Hepatocyte (in vitro differentiated cells): ENCODE measurements at regions not wholly inside any gene's neighbourhood (a gene's known extent, or its start where the extent isn't known, plus 50 kb on each side); places are given as distances from the start of the nearest gene placed in this dataset.

Experiments used
- DNase-seq: peaks from one replicate; pipeline ENCODE4 v3.0.0-alpha.2; 2016; ENCODE audit warnings: low spot score
- H2AFZ ChIP-seq: fragments of 200-600 bp; sonication (generic); 2 replicates; pipeline ENCODE4 v1.6.0; 2016; ENCODE audit warnings: antibody characterized with exemption, mild to moderate bottlenecking
- H3K27ac ChIP-seq: fragments of 200-600 bp; sonication (generic); 2 replicates; pipeline ENCODE4 v1.5.1; 2016; ENCODE audit warnings: mild to moderate bottlenecking
- H3K27me3 ChIP-seq: fragments of 200-600 bp; sonication (generic); 2 replicates; pipeline ENCODE4 v1.6.1; 2016
- H3K36me3 ChIP-seq: fragments of 200-600 bp; sonication (generic); replicated peaks from 2 replicates; pipeline ENCODE4 v1.5.1; 2016; ENCODE audit warnings: low read depth; ENCODE audit not compliant: insufficient read depth
- H3K4me1 ChIP-seq: fragments of 200-600 bp; sonication (generic); 2 replicates; pipeline ENCODE4 v1.5.1; 2016; ENCODE audit warnings: mild to moderate bottlenecking, moderate library complexity; ENCODE audit not compliant: insufficient read depth
- H3K4me2 ChIP-seq: fragments of 200-600 bp; sonication (generic); 2 replicates; pipeline ENCODE4 v1.6.0; 2016
- H3K4me3 ChIP-seq: fragments of 200-600 bp; sonication (generic); 2 replicates; pipeline ENCODE4 v1.5.1; 2016; ENCODE audit warnings: mild to moderate bottlenecking
- H3K79me2 ChIP-seq: fragments of 200-600 bp; sonication (generic); 2 replicates; pipeline ENCODE4 v1.6.0; 2017; ENCODE audit warnings: mild to moderate bottlenecking
- H3K9me2 ChIP-seq: fragments of 200-600 bp; sonication (generic); replicated peaks from 2 replicates; pipeline ENCODE4 v1.6.0; 2017; ENCODE audit warnings: mild to moderate bottlenecking; ENCODE audit not compliant: insufficient read depth
- H3K9me3 ChIP-seq: fragments of 200-600 bp; sonication (generic); 2 replicates; pipeline ENCODE4 v1.5.1; 2016; ENCODE audit warnings: low read depth, mild to moderate bottlenecking
- H4K20me1 ChIP-seq: fragments of 200-600 bp; sonication (generic); 2 replicates; pipeline ENCODE4 v1.6.0; 2016; ENCODE audit warnings: mild to moderate bottlenecking; ENCODE audit not compliant: insufficient read depth, poor library complexity, severe bottlenecking
- CTCF ChIP-seq: fragments of 200-600 bp; sonication (generic); IDR thresholded peaks from 2 replicates; pipeline ENCODE4 v1.5.1; 2016; ENCODE audit warnings: antibody characterized with exemption, mild to moderate bottlenecking; ENCODE audit not compliant: poor library complexity
- EZH2 ChIP-seq: fragments of 200-600 bp; sonication (generic); IDR thresholded peaks from 2 replicates; pipeline ENCODE4 v1.6.1; 2016; ENCODE audit warnings: antibody characterized with exemption, mild to moderate bottlenecking, borderline replicate concordance
- EZH2phosphoT487 ChIP-seq: fragments of 200-600 bp; sonication (generic); IDR thresholded peaks from one replicate; pipeline ENCODE4 v1.6.1; 2018; ENCODE audit warnings: antibody characterized with exemption, mild to moderate bottlenecking, low read depth, moderate library complexity; ENCODE audit not compliant: unreplicated experiment, severe bottlenecking
- WGBS: methylation state at CpG from one replicate; pipeline ENCODE4 v1.1.6; 2016; ENCODE audit warnings: low lambda C conversion rate; ENCODE audit errors: missing lambda C conversion rate; 5-methylcytosine and 5-hydroxymethylcytosine counted together

- Histone ChIP-seq H2AFZ (no peak overlapping the region), H3K9me3 (no peaks in the 10 kb centered on the region), H3K79me2 (no peaks in the 10 kb centered on the region), H3K4me1 (no peaks in the 10 kb centered on the region), H3K36me3 (no peaks in the 10 kb centered on the region), H3K27me3 (no peaks in the 10 kb centered on the region), H3K9me2 (no peaks in the 10 kb centered on the region), H3K27ac (no peak overlapping the region), H4K20me1 (no peaks in the 10 kb centered on the region), H3K4me2 (no peak overlapping the region), H3K4me3 (no peak overlapping the region)
- no peak for TF ChIP-seq EZH2phosphoT487
- no peak for TF ChIP-seq EZH2
- no peak for TF ChIP-seq CTCF
- no peak for DNase-seq
These were observed 1055.8 kb downstream of the SLC6A15 start for GRCh38 chr12:83856803-83857202.

DNA sequence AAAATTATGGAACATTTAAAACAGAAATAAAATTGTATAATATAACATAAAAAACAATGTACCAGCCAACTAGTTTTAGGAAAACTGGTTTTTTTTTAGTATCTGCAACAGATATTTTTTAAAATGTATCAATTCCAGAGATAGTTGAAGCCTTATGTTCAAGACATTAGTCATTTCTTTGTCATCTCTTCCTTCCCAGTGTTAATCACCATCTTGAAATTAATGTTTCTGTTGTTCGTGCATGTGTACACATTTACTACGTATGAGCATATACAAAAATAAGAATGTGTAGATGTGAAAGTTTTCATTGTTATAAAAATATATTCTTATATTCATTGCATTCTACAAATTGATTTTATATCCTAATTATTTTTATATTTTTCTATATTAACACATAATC, 1062.1 kb downstream of the SLC6A15 start:
- no peak for DNase-seq
- TF ChIP-seq EZH2 = no peak
- TF ChIP-seq CTCF = no peak
- no peak for TF ChIP-seq EZH2phosphoT487
- Histone ChIP-seq H3K27ac (no peak overlapping the region), H3K4me2 (no peak overlapping the region), H3K9me3 (no peaks in the 10 kb centered on the region), H3K4me1 (no peaks in the 10 kb centered on the region), H3K9me2 (no peaks in the 10 kb centered on the region), H2AFZ (no peak overlapping the region), H3K27me3 (no peaks in the 10 kb centered on the region), H4K20me1 (no peaks in the 10 kb centered on the region), H3K36me3 (no peaks in the 10 kb centered on the region), H3K79me2 (no peaks in the 10 kb centered on the region), H3K4me3 (no peak overlapping the region)
- 93% methylated on average over 2 of the region's 2 CpGs for WGBS

- no peaks in the 10 kb centered on the region for H4K20me1 ChIP-seq
- no peaks in the 10 kb centered on the region for H3K27me3 ChIP-seq
- H3K9me2 ChIP-seq = no peaks in the 10 kb centered on the region
- no peak overlapping the region for H2AFZ ChIP-seq
- WGBS = 88% methylated on average over 1 of the region's 1 CpG
- H3K4me3 ChIP-seq = no peak overlapping the region
- no peaks in the 10 kb centered on the region for H3K4me1 ChIP-seq
- no peaks in the 10 kb centered on the region for H3K36me3 ChIP-seq
- no peak overlapping the region for H3K27ac ChIP-seq
- no peaks in the 10 kb centered on the region for H3K9me3 ChIP-seq
- H3K79me2 ChIP-seq = no peaks in the 10 kb centered on the region
- DNase-seq = no peak
- TF ChIP-seq CTCF (no peak), EZH2 (no peak), EZH2phosphoT487 (no peak)
- no peak overlapping the region for H3K4me2 ChIP-seq
These were observed 1063.9 kb downstream of the SLC6A15 start for GRCh38 chr12:83848702-83849101.

GRCh38 chr12:83843541-83843940, 1069.1 kb downstream of the SLC6A15 start:
- Histone ChIP-seq H3K79me2 (no peaks in the 10 kb centered on the region), H3K9me2 (no peaks in the 10 kb centered on the region), H4K20me1 (no peaks in the 10 kb centered on the region), H3K9me3 (no peaks in the 10 kb centered on the region), H3K36me3 (no peaks in the 10 kb centered on the region), H2AFZ (no peak overlapping the region), H3K4me3 (no peak overlapping the region), H3K27me3 (no peaks in the 10 kb centered on the region), H3K4me1 (no peaks in the 10 kb centered on the region), H3K4me2 (no peak overlapping the region), H3K27ac (no peak overlapping the region)
- no peak for DNase-seq
- WGBS = 81% methylated on average over 2 of the region's 2 CpGs
- no peak for TF ChIP-seq CTCF
- no peak for TF ChIP-seq EZH2
- no peak for TF ChIP-seq EZH2phosphoT487
